ENCODE measurements at regions not wholly inside any gene's neighbourhood (a gene's known extent, or its start where the extent isn't known, plus 50 kb on each side); places are given as distances from the start of the nearest gene placed in this dataset.
"Not testable (repeated sequence)": the region's sequence is repeated elsewhere in the genome, so short reads cannot be mapped to it uniquely, and the experiment has no call there.

- TF ChIP-seq CTCF (IDR thresholded peaks at IDR 0.05 in 8 of 11, conservative IDR thresholded peaks at IDR 0.05 in 3 of 11); POLR2A (IDR thresholded peaks at IDR 0.05): not testable (repeated sequence)
These were observed 158.1 kb upstream of the FKBP1C start for GRCh38 chr6:63053206-63053605.
